Endothelial cell (in vitro differentiated cells): ENCODE measurements at regions not wholly inside any gene's neighbourhood (a gene's known extent, or its start where the extent isn't known, plus 50 kb on each side); places are given as distances from the start of the nearest gene placed in this dataset.

Experiments used
- DNase-seq: peaks from one replicate; pipeline ENCODE4 v3.0.0; 2021; ENCODE audit warnings: low spot score
- H3K27ac Mint-ChIP-seq: one replicate; pipeline ENCODE4 v1.8.0; 2021; ENCODE audit warnings: mixed read lengths, inconsistent platforms; ENCODE audit not compliant: unreplicated experiment
- H3K27me3 Mint-ChIP-seq: one replicate; pipeline ENCODE4 v1.8.0; 2021; ENCODE audit warnings: mild to moderate bottlenecking, moderate library complexity, mixed read lengths, inconsistent platforms; ENCODE audit not compliant: unreplicated experiment
- H3K36me3 Mint-ChIP-seq: one replicate; pipeline ENCODE4 v1.8.0; 2021; ENCODE audit warnings: mild to moderate bottlenecking, low read depth, mixed read lengths, inconsistent platforms; ENCODE audit not compliant: unreplicated experiment
- H3K4me1 Mint-ChIP-seq: one replicate; pipeline ENCODE4 v1.8.0; 2021; ENCODE audit warnings: mild to moderate bottlenecking, mixed read lengths, inconsistent platforms; ENCODE audit not compliant: unreplicated experiment
- H3K4me3 Mint-ChIP-seq: one replicate; pipeline ENCODE4 v1.8.0; 2021; ENCODE audit warnings: mild to moderate bottlenecking, mixed read lengths, inconsistent platforms; ENCODE audit not compliant: unreplicated experiment
- H3K9me3 Mint-ChIP-seq: one replicate; pipeline ENCODE4 v1.8.0; 2021; ENCODE audit warnings: mixed read lengths, inconsistent platforms; ENCODE audit not compliant: unreplicated experiment
- CTCF ChIP-seq: fragments of 200-600 bp; sonication (generic); IDR thresholded peaks from one replicate; pipeline ENCODE4 v1.5.0; 2021; ENCODE audit warnings: antibody characterized with exemption; ENCODE audit not compliant: unreplicated experiment

- no peaks in the 10 kb centered on the region for H3K36me3 Mint-ChIP-seq
- DNase-seq, result no peak
- TF ChIP-seq CTCF, result no peak
- H3K4me1 Mint-ChIP-seq, result no peaks in the 10 kb centered on the region
- H3K9me3 Mint-ChIP-seq, result no peaks in the 10 kb centered on the region
- H3K27me3 Mint-ChIP-seq, result no peaks in the 10 kb centered on the region
- H3K27ac Mint-ChIP-seq, result no peak overlapping the region
- H3K4me3 Mint-ChIP-seq, result no peak overlapping the region
Observed at GRCh38 chr13:39985071-39985470, 329.6 kb downstream of the COG6 start.

GRCh38 chr13:39988351-39988750 lies 332.9 kb downstream of the COG6 start:
- Mint-ChIP-seq H3K4me1 (no peaks in the 10 kb centered on the region), H3K27me3 (no peaks in the 10 kb centered on the region), H3K27ac (no peak overlapping the region), H3K9me3 (no peaks in the 10 kb centered on the region), H3K4me3 (no peak overlapping the region), H3K36me3 (no peaks in the 10 kb centered on the region)
- no peak for DNase-seq
- no peak for TF ChIP-seq CTCF

- Mint-ChIP-seq H3K36me3 (no peaks in the 10 kb centered on the region), H3K4me1 (no peaks in the 10 kb centered on the region), H3K27me3 (peaks cover 4% of the 10 kb centered on the region), H3K9me3 (no peaks in the 10 kb centered on the region), H3K4me3 (no peak overlapping the region), H3K27ac (no peak overlapping the region)
- DNase-seq, result no peak
- no peak for TF ChIP-seq CTCF
Observed at GRCh38 chr13:39998166-39998565, 342.7 kb downstream of the COG6 start.

DNA sequence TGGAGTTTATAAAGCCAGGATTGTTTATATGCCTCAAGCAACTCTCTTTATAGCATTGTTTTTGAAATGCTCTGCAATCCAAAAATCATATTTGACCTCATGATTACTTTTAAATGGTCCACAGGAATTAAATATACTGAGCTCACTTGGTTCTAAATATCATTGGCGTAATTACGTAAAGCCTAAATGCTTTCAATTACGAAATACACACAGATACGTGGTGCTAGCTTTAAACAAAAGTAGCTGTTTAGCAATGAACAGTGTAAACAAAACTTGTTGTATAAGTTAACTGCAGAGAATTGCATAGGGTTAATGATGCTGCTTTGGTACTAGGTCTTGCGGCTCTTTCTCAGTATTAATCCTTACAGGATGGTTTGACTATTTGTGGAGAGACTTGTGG lies 346.6 kb downstream of the COG6 start:
- Mint-ChIP-seq H3K27me3 (no peaks in the 10 kb centered on the region), H3K4me1 (no peaks in the 10 kb centered on the region), H3K36me3 (no peaks in the 10 kb centered on the region), H3K27ac (no peak overlapping the region), H3K4me3 (no peak overlapping the region), H3K9me3 (no peaks in the 10 kb centered on the region)
- DNase-seq, result no peak
- no peak for TF ChIP-seq CTCF

- Mint-ChIP-seq H3K36me3 (no peaks in the 10 kb centered on the region), H3K4me3 (no peak overlapping the region), H3K9me3 (no peaks in the 10 kb centered on the region), H3K27me3 (no peaks in the 10 kb centered on the region), H3K4me1 (peaks cover 5% of the 10 kb centered on the region), H3K27ac (no peak overlapping the region)
- no peak for DNase-seq
- TF ChIP-seq CTCF, result no peak
Observed at GRCh38 chr13:40013554-40013953, 358.1 kb downstream of the COG6 start.
